NCI-H2196 treated with DMSO at 0.1 percent for 48 hours (cell line): ENCODE measurements at regions not wholly inside any gene's neighbourhood (a gene's known extent, or its start where the extent isn't known, plus 50 kb on each side); places are given as distances from the start of the nearest gene placed in this dataset.
"Not testable (repeated sequence)": the region's sequence is repeated elsewhere in the genome, so short reads cannot be mapped to it uniquely, and the experiment has no call there.

Experiments
- DNase-seq: peaks from one replicate; lab custom pipeline; 2025; ENCODE audit not compliant: unreplicated experiment; lab: John Stamatoyannopoulos, UW

- no peak for DNase-seq
Measured at GRCh38 chr5:28603869-28604268, 1565.5 kb upstream of the CDH9 start.

GRCh38 chr5:28602429-28602828, 1564.0 kb upstream of the CDH9 start:
- DNase-seq = no peak

GRCh38 chr5:28596707-28597106, 1558.3 kb upstream of the CDH9 start:
- DNase-seq = not testable (repeated sequence)

GRCh38 chr5:28580616-28581015, 1542.2 kb upstream of the CDH9 start:
- DNase-seq = no peak

- DNase-seq = no peak
Measured at GRCh38 chr5:28576022-28576421, 1537.6 kb upstream of the CDH9 start.

GRCh38 chr5:28575368-28575767, 1537.0 kb upstream of the CDH9 start:
- DNase-seq = no peak

GRCh38 chr5:28574606-28575005, 1536.2 kb upstream of the CDH9 start:
- no peak for DNase-seq

- DNase-seq = no peak
Measured at GRCh38 chr5:28567048-28567447, 1528.7 kb upstream of the CDH9 start.

GRCh38 chr5:28561522-28561921, 1523.1 kb upstream of the CDH9 start:
- DNase-seq = no peak

- DNase-seq = no peak
Measured at GRCh38 chr5:28558196-28558595, 1519.8 kb upstream of the CDH9 start.

- DNase-seq = no peak
Measured at GRCh38 chr5:28557114-28557513, 1518.7 kb upstream of the CDH9 start.

GRCh38 chr5:28549588-28549987, 1511.2 kb upstream of the CDH9 start:
- no peak for DNase-seq

- no peak for DNase-seq
Measured at GRCh38 chr5:28548856-28549255, 1510.5 kb upstream of the CDH9 start.

- no peak for DNase-seq
Measured at GRCh38 chr5:28544501-28544900, 1506.1 kb upstream of the CDH9 start.

GRCh38 chr5:28543473-28544098, 1505.2 kb upstream of the CDH9 start:
- DNase-seq = no peak

GRCh38 chr5:28542987-28543386, 1504.6 kb upstream of the CDH9 start:
- DNase-seq = peak; percentile 16

GRCh38 chr5:28523888-28524635, 1485.7 kb upstream of the CDH9 start:
- DNase-seq = no peak

GRCh38 chr5:28523416-28523815, 1485.0 kb upstream of the CDH9 start:
- DNase-seq = no peak

- no peak for DNase-seq
Measured at GRCh38 chr5:28517691-28518090, 1479.3 kb upstream of the CDH9 start.

- DNase-seq = no peak
Measured at GRCh38 chr5:28516722-28517121, 1478.3 kb upstream of the CDH9 start.

GRCh38 chr5:28512648-28513047, 1474.3 kb upstream of the CDH9 start:
- no peak for DNase-seq

GRCh38 chr5:28505121-28505520, 1466.7 kb upstream of the CDH9 start:
- DNase-seq = no peak

- no peak for DNase-seq
Measured at GRCh38 chr5:28500511-28500910, 1462.1 kb upstream of the CDH9 start.
